C4-2B (cell line): ENCODE measurements at regions not wholly inside any gene's neighbourhood (a gene's known extent, or its start where the extent isn't known, plus 50 kb on each side); places are given as distances from the start of the nearest gene placed in this dataset.

ENCODE experiments used
- ZFX ChIP-seq: fragments of 450-650 bp; IDR thresholded peaks from 2 replicates; pipeline ENCODE4 v1.6.1; 2017
- TF ChIP-seq, protein P1 (sequence below): fragments of 450-650 bp; conservative IDR thresholded peaks from 2 replicates; pipeline ENCODE4 v1.5.1; 2017; ENCODE audit warnings: mild to moderate bottlenecking

DNA sequence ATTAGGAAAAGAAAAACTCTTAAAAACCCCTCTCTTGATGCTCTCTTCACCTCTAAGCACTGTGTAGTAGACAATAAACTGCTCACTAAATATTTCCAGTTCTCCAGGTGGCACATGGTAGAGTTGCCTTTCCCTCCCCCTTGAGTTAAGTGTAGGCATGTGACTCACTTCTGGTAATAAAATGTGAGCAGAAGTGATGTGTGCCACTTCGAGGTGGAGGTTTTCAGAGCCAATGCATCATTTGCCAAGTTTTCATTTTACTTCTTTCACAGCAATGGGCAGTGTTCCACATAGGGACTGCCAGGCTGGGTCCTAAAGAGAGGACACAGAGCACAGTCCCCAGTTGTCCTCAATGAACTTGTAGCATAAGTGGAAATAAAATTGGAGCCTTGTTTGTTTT lies 131.6 kb upstream of the NPY start:
- TF ChIP-seq, protein P1, sequence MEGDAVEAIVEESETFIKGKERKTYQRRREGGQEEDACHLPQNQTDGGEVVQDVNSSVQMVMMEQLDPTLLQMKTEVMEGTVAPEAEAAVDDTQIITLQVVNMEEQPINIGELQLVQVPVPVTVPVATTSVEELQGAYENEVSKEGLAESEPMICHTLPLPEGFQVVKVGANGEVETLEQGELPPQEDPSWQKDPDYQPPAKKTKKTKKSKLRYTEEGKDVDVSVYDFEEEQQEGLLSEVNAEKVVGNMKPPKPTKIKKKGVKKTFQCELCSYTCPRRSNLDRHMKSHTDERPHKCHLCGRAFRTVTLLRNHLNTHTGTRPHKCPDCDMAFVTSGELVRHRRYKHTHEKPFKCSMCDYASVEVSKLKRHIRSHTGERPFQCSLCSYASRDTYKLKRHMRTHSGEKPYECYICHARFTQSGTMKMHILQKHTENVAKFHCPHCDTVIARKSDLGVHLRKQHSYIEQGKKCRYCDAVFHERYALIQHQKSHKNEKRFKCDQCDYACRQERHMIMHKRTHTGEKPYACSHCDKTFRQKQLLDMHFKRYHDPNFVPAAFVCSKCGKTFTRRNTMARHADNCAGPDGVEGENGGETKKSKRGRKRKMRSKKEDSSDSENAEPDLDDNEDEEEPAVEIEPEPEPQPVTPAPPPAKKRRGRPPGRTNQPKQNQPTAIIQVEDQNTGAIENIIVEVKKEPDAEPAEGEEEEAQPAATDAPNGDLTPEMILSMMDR: no peak
- TF ChIP-seq ZFX: no peak
